ENCODE measurements at regions not wholly inside any gene's neighbourhood (a gene's known extent, or its start where the extent isn't known, plus 50 kb on each side); places are given as distances from the start of the nearest gene placed in this dataset.

GRCh38 chr10:112006831-112007230 lies 176.7 kb downstream of the GPAM start:
- H3K4me1 Mint-ChIP-seq = peaks cover 16% of the 10 kb centered on the region
- CTCF ChIA-PET = interaction anchor here (0.7 kb wide), 1 partner anchor 131 kb away, joined by 3 read pairs; no protein-coding TSS in a partner anchor
- H3K27me3 Mint-ChIP-seq (ENCODE audit: low read depth) = no peaks in the 10 kb centered on the region
- H3K27ac Mint-ChIP-seq = no peak overlapping the region
- H3K9me3 Mint-ChIP-seq = no peaks in the 10 kb centered on the region
- ATAC-seq (no peak), DNase-seq (ENCODE audit: low spot score) (no peak)
- TF ChIP-seq JAZF1 (CRISPR knock-in tag; IDR thresholded peaks at IDR 0.05) (no peak), PRRX2 (CRISPR knock-in tag; IDR thresholded peaks at IDR 0.05) (no peak), ZNF423 (CRISPR knock-in tag; IDR thresholded peaks at IDR 0.05) (no peak), TCF7 (CRISPR knock-in tag; IDR thresholded peaks at IDR 0.05; ENCODE audit: low read depth) (no peak), GABPB1 (CRISPR knock-in tag; IDR thresholded peaks at IDR 0.05) (no peak), NR3C1 (CRISPR knock-in tag; conservative IDR thresholded peaks at IDR 0.05; ENCODE audit: low read depth) (no peak), IRF2 (CRISPR knock-in tag; IDR thresholded peaks at IDR 0.05; ENCODE audit: borderline replicate concordance, low read depth) (no peak), ZNF121 (CRISPR knock-in tag; IDR thresholded peaks at IDR 0.05) (no peak), ESRRA (CRISPR knock-in tag; IDR thresholded peaks at IDR 0.05; ENCODE audit: borderline replicate concordance) (no peak)
- TF ChIP-seq, protein P1, sequence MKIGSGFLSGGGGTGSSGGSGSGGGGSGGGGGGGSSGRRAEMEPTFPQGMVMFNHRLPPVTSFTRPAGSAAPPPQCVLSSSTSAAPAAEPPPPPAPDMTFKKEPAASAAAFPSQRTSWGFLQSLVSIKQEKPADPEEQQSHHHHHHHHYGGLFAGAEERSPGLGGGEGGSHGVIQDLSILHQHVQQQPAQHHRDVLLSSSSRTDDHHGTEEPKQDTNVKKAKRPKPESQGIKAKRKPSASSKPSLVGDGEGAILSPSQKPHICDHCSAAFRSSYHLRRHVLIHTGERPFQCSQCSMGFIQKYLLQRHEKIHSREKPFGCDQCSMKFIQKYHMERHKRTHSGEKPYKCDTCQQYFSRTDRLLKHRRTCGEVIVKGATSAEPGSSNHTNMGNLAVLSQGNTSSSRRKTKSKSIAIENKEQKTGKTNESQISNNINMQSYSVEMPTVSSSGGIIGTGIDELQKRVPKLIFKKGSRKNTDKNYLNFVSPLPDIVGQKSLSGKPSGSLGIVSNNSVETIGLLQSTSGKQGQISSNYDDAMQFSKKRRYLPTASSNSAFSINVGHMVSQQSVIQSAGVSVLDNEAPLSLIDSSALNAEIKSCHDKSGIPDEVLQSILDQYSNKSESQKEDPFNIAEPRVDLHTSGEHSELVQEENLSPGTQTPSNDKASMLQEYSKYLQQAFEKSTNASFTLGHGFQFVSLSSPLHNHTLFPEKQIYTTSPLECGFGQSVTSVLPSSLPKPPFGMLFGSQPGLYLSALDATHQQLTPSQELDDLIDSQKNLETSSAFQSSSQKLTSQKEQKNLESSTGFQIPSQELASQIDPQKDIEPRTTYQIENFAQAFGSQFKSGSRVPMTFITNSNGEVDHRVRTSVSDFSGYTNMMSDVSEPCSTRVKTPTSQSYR (CRISPR knock-in tag; IDR thresholded peaks at IDR 0.05) = no peak
- POLR2A ChIA-PET = no interaction called here
- H3K36me3 Mint-ChIP-seq = no peaks in the 10 kb centered on the region
- H3K4me3 Mint-ChIP-seq = no peak overlapping the region

DNA sequence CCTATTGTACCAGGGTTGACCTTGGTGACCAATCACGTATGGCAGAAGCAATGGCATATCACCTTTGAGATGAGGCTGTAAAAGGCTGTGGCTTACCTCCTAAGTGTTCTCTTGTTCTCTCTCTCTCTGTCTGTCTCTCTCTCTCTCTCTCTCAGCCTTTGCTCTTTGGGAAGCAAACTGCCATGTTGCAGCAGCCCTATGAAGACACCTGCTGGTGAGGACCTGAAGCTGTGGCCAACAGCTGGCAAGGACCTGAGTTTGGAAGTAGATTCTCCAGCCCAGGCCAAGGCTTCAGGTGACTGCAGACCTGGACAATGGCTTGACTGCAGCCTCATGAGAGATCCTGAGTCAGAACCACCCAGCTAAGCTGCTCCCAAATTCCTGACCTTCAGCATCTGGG lies 161.4 kb downstream of the GPAM start:
- POLR2A ChIA-PET = no interaction called here
- DNase-seq (ENCODE audit: low spot score) = no peak
- peak; percentile 72 for ATAC-seq

More for the DNA sequence above, 161.4 kb downstream of the GPAM start:
- no peaks in the 10 kb centered on the region for H3K4me1 Mint-ChIP-seq
- peaks cover 3% of the 10 kb centered on the region; the same call in 1 of the 2 replicates for H3K9me3 Mint-ChIP-seq
- H3K27ac Mint-ChIP-seq = no peak overlapping the region
- no peaks in the 10 kb centered on the region for H3K27me3 Mint-ChIP-seq (ENCODE audit: low read depth)
- no peak overlapping the region for H3K4me3 Mint-ChIP-seq
- no peaks in the 10 kb centered on the region for H3K36me3 Mint-ChIP-seq
- TF ChIP-seq OVOL2 (CRISPR knock-in tag; IDR thresholded peaks at IDR 0.05; ENCODE audit: borderline replicate concordance) (no peak), CREM (CRISPR knock-in tag; IDR thresholded peaks at IDR 0.05) (no peak), USF1 (CRISPR knock-in tag; IDR thresholded peaks at IDR 0.05) (no peak), ATF3 (CRISPR knock-in tag; conservative IDR thresholded peaks at IDR 0.05) (no peak), JUN (CRISPR knock-in tag; IDR thresholded peaks at IDR 0.05) (no peak), FOXJ3 (CRISPR knock-in tag; IDR thresholded peaks at IDR 0.05; ENCODE audit: borderline replicate concordance) (no peak), ARID4B (CRISPR knock-in tag; IDR thresholded peaks at IDR 0.05; ENCODE audit: borderline replicate concordance) (no peak), JAZF1 (CRISPR knock-in tag; IDR thresholded peaks at IDR 0.05) (no peak), ESRRA (CRISPR knock-in tag; IDR thresholded peaks at IDR 0.05; ENCODE audit: borderline replicate concordance) (no peak), TEAD4 (CRISPR knock-in tag; IDR thresholded peaks at IDR 0.05) (no peak), SMAD3 (CRISPR knock-in tag; IDR thresholded peaks at IDR 0.05; ENCODE audit: borderline replicate concordance) (no peak)
- TF ChIP-seq, protein P2, sequence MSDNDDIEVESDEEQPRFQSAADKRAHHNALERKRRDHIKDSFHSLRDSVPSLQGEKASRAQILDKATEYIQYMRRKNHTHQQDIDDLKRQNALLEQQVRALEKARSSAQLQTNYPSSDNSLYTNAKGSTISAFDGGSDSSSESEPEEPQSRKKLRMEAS (CRISPR knock-in tag; IDR thresholded peaks at IDR 0.05) = no peak
- TF ChIP-seq, protein P3, sequence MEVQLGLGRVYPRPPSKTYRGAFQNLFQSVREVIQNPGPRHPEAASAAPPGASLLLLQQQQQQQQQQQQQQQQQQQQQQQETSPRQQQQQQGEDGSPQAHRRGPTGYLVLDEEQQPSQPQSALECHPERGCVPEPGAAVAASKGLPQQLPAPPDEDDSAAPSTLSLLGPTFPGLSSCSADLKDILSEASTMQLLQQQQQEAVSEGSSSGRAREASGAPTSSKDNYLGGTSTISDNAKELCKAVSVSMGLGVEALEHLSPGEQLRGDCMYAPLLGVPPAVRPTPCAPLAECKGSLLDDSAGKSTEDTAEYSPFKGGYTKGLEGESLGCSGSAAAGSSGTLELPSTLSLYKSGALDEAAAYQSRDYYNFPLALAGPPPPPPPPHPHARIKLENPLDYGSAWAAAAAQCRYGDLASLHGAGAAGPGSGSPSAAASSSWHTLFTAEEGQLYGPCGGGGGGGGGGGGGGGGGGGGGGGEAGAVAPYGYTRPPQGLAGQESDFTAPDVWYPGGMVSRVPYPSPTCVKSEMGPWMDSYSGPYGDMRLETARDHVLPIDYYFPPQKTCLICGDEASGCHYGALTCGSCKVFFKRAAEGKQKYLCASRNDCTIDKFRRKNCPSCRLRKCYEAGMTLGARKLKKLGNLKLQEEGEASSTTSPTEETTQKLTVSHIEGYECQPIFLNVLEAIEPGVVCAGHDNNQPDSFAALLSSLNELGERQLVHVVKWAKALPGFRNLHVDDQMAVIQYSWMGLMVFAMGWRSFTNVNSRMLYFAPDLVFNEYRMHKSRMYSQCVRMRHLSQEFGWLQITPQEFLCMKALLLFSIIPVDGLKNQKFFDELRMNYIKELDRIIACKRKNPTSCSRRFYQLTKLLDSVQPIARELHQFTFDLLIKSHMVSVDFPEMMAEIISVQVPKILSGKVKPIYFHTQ (CRISPR knock-in tag; IDR thresholded peaks at IDR 0.05) = no peak
- TF ChIP-seq, protein P4, sequence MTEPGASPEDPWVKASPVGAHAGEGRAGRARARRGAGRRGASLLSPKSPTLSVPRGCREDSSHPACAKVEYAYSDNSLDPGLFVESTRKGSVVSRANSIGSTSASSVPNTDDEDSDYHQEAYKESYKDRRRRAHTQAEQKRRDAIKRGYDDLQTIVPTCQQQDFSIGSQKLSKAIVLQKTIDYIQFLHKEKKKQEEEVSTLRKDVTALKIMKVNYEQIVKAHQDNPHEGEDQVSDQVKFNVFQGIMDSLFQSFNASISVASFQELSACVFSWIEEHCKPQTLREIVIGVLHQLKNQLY (CRISPR knock-in tag; IDR thresholded peaks at IDR 0.05) = no peak
- CTCF ChIA-PET = interaction anchor here (1.2 kb wide), 1 partner anchor 115 kb away, joined by 5 read pairs; no protein-coding TSS in a partner anchor

Measured in WTC11 (cell line).